T-helper 2 cell treated with Interferon-gamma antibody and Interleukin-4, amounts not matched to agents 5 μg/mL and 100 μg/mL, for 36 hours (primary cell): ENCODE measurements at regions not wholly inside any gene's neighbourhood (a gene's known extent, or its start where the extent isn't known, plus 50 kb on each side); places are given as distances from the start of the nearest gene placed in this dataset.

Experiments
- DNase-seq: peaks from one replicate; pipeline ENCODE4 v3.0.0; 2021; ENCODE audit warnings: low spot score
- H3K27ac Mint-ChIP-seq: one replicate; pipeline ENCODE4 v1.8.0; 2021; ENCODE audit warnings: mild to moderate bottlenecking, mixed read lengths
- H3K27me3 Mint-ChIP-seq: one replicate; pipeline ENCODE4 v1.8.0; 2021; ENCODE audit warnings: low read depth, mixed read lengths
- H3K36me3 Mint-ChIP-seq: one replicate; pipeline ENCODE4 v1.8.0; 2021; ENCODE audit warnings: low read depth, mixed read lengths
- H3K4me1 Mint-ChIP-seq: one replicate; pipeline ENCODE4 v1.8.0; 2021; ENCODE audit warnings: low read depth, mixed read lengths
- H3K4me3 Mint-ChIP-seq: one replicate; pipeline ENCODE4 v1.8.0; 2022; ENCODE audit warnings: mild to moderate bottlenecking, moderate library complexity, mixed read lengths
- H3K9me3 Mint-ChIP-seq: one replicate; pipeline ENCODE4 v1.8.0; 2021; ENCODE audit warnings: mixed read lengths

DNA sequence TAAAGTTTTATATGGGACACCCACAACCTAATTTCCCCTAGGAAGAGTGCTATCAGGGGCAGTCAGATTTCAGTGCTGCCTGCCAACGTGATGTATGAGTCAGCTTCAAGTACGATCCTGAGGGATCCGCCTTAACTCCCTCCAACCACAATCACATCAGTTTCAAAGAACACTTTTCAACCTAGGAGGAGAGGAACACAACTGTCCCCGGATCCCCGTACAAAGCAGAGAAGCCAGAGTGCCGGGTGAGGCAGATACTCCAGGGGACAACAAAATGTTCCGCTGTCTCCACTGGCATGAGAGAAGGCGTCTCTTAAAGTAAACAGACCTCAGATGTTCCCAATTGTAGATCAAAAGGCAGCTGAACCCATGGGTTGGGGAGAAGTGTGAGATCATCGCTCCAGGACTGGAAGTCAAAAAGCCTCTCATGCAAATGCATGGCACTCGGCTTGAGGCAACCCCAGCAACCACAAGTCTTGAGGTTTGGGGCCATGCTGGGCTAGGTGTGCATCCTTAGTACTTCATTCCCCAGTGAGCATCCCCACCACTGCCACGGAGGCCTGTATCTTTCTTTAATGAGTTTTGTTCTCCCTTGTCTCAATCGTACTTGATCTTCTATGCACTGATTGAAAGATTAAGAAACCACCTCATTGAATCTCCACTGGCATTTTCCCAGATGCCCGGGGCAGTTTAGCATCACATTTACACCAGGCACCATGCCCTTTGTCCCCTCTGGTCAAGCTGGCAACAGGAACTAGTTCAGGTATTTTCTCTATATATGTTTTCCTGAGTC, 91.0 kb upstream of the CCBE1 start:
- DNase-seq = no peak
- Mint-ChIP-seq H3K36me3 (no peaks in the 10 kb centered on the region), H3K4me1 (no peaks in the 10 kb centered on the region), H3K27me3 (peaks cover 8% of the 10 kb centered on the region), H3K4me3 (no peak overlapping the region), H3K27ac (no peak overlapping the region), H3K9me3 (no peaks in the 10 kb centered on the region)

GRCh38 chr18:59784694-59785093, 87.5 kb upstream of the CCBE1 start:
- H3K9me3 Mint-ChIP-seq = no peaks in the 10 kb centered on the region
- no peak overlapping the region for H3K27ac Mint-ChIP-seq
- H3K4me1 Mint-ChIP-seq = no peaks in the 10 kb centered on the region
- H3K27me3 Mint-ChIP-seq = peaks cover 12% of the 10 kb centered on the region
- no peak overlapping the region for H3K4me3 Mint-ChIP-seq
- H3K36me3 Mint-ChIP-seq = no peaks in the 10 kb centered on the region
- DNase-seq = no peak

DNA sequence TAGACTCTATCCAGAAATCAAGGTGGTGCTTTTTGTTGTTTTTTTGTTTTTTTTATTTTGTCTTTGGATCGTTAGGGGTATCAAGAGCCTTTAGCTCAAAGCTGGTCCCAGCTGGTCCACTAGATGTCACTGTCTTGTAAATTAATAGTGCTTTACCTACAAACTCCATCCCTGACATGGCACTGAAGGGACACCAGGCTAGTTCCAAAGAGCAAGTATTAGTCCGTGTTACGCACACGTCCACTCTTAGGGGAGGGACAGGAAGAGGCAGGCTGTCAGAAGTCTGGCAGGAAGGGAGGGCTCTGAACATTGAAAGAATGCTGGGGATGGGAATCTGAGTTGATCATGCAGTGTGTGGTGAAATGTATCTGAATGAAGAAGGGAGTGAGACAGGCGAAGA, 85.9 kb upstream of the CCBE1 start:
- H3K27ac Mint-ChIP-seq = no peak overlapping the region

DNA sequence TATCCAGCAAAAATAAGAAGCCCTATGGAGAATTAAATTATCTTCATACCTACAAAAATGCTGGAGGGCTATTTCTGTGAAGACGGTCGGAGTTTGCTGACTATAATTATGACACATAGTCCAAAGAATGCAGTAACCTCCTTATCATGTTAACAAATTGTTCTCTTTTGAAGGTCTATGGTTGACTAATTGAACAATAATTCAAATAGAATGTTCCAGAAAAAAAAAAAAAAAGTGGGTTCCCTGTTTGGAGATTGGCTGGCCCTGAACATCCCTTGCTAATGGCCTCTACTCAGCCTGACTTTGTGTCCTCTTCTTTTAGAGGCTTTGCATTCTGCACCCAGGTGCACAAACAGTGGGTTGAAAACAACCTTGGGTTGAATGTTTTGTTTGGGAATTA, 82.8 kb upstream of the CCBE1 start:
- H3K9me3 Mint-ChIP-seq = no peaks in the 10 kb centered on the region
- peaks cover 13% of the 10 kb centered on the region for H3K27me3 Mint-ChIP-seq
- no peak overlapping the region for H3K27ac Mint-ChIP-seq
- H3K36me3 Mint-ChIP-seq = no peaks in the 10 kb centered on the region
- no peak overlapping the region for H3K4me3 Mint-ChIP-seq
- H3K4me1 Mint-ChIP-seq = no peaks in the 10 kb centered on the region
- DNase-seq = no peak

More for the DNA sequence above, 85.9 kb upstream of the CCBE1 start:
- no peak for DNase-seq
- no peak overlapping the region for H3K4me3 Mint-ChIP-seq
- H3K9me3 Mint-ChIP-seq = no peaks in the 10 kb centered on the region
- H3K27me3 Mint-ChIP-seq = peaks cover 12% of the 10 kb centered on the region
- H3K36me3 Mint-ChIP-seq = no peaks in the 10 kb centered on the region
- no peaks in the 10 kb centered on the region for H3K4me1 Mint-ChIP-seq

GRCh38 chr18:59778434-59778833, 81.2 kb upstream of the CCBE1 start:
- H3K4me3 Mint-ChIP-seq = no peak overlapping the region
- DNase-seq = no peak
- peaks cover 13% of the 10 kb centered on the region for H3K27me3 Mint-ChIP-seq
- no peaks in the 10 kb centered on the region for H3K4me1 Mint-ChIP-seq
- H3K36me3 Mint-ChIP-seq = no peaks in the 10 kb centered on the region
- no peaks in the 10 kb centered on the region for H3K9me3 Mint-ChIP-seq
- H3K27ac Mint-ChIP-seq = no peak overlapping the region

- Mint-ChIP-seq H3K36me3 (no peaks in the 10 kb centered on the region), H3K27me3 (peaks cover 11% of the 10 kb centered on the region), H3K27ac (no peak overlapping the region), H3K4me1 (no peaks in the 10 kb centered on the region), H3K9me3 (no peaks in the 10 kb centered on the region), H3K4me3 (no peak overlapping the region)
- no peak for DNase-seq
These were observed 80.4 kb upstream of the CCBE1 start for GRCh38 chr18:59777636-59778035.

DNA sequence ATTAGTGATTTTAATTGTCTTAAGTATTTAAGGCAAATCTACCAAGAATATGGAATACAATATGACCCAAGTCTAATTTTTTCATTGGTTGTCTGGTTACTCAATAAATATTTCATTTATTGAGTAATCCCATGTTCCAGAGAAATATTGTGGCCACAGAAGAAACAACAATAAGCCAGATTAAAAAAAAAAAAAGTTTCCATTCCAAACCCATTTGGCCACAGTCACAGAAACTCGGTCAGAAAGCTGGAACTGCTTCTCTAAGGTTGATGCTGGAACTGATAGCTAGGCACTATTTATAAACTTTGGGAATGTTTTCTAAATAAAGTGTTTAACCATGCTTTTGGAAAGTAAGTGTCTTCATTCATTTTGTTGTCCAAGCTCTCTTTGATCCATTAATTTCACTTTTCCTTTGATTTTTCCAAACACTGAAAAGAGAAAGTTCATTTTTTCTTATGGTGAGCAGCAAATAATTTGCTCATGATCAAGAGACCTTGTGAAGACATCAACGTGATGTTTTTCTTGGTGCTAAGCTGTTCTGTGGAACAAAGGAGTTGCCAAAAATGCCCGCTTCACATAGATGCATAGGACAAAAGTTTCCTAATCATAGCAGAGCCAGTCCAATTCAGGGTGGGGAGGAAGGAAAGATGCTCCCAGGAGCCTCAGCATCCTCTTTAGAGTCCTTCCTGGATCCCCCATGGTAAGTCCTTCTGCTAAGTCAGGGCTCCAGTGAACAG, 72.1 kb upstream of the CCBE1 start:
- H3K27ac Mint-ChIP-seq = no peak overlapping the region
- H3K4me1 Mint-ChIP-seq = no peaks in the 10 kb centered on the region
- no peak for DNase-seq
- no peaks in the 10 kb centered on the region for H3K36me3 Mint-ChIP-seq
- peaks cover 3% of the 10 kb centered on the region for H3K27me3 Mint-ChIP-seq
- H3K4me3 Mint-ChIP-seq = no peak overlapping the region
- no peaks in the 10 kb centered on the region for H3K9me3 Mint-ChIP-seq

- H3K27me3 Mint-ChIP-seq = peaks cover 3% of the 10 kb centered on the region
- DNase-seq = no peak
- no peak overlapping the region for H3K27ac Mint-ChIP-seq
- no peaks in the 10 kb centered on the region for H3K4me1 Mint-ChIP-seq
- no peak overlapping the region for H3K4me3 Mint-ChIP-seq
- H3K9me3 Mint-ChIP-seq = no peaks in the 10 kb centered on the region
- no peaks in the 10 kb centered on the region for H3K36me3 Mint-ChIP-seq
These were observed 71.2 kb upstream of the CCBE1 start for GRCh38 chr18:59768409-59768808.

- Mint-ChIP-seq H3K27me3 (peaks cover under 1% of the 10 kb centered on the region), H3K4me3 (no peak overlapping the region), H3K27ac (no peak overlapping the region), H3K9me3 (no peaks in the 10 kb centered on the region), H3K4me1 (no peaks in the 10 kb centered on the region), H3K36me3 (no peaks in the 10 kb centered on the region)
- no peak for DNase-seq
These were observed 70.5 kb upstream of the CCBE1 start for GRCh38 chr18:59767732-59768131.

DNA sequence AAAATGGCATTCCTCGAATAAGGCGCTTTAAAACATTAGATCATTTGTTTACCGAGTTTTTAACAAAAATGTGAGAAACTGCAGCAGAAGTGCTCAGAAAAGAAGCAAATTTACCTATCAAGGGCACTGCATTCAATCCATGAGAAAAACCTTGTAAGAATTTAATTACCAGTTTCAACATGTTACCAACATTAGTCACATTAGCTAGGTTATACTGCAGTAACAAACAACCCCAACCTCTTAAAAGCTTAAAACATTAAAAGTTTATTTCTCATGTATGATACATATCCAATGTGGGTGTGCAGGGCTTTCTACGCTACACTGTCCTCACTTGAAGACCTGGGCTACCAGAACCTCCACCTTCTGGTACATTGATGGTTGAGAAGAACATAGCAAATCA, 68.1 kb upstream of the CCBE1 start:
- Mint-ChIP-seq H3K9me3 (no peaks in the 10 kb centered on the region), H3K27ac (no peak overlapping the region), H3K4me1 (no peaks in the 10 kb centered on the region), H3K36me3 (no peaks in the 10 kb centered on the region), H3K27me3 (peaks cover 3% of the 10 kb centered on the region), H3K4me3 (no peak overlapping the region)
- DNase-seq = no peak

DNA sequence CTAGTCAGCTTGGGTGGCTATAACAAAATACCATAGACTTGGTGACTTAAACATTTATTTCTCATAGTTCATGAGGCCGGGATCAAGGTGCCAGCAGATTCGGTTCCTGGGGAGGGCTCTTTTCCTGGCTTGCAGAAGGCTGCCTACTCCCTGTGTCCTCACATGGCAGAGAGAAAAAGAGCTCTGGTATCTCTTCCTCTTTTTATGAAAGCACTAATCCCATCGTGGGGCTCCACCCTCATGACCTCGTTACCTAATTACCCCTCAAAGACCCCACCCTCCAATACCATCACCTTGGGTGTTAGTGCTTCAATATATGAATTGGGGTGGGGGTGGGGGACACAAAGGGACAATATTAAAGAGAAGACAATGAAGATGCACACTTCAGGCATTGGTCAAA, 67.1 kb upstream of the CCBE1 start:
- H3K4me1 Mint-ChIP-seq = no peaks in the 10 kb centered on the region
- no peak overlapping the region for H3K4me3 Mint-ChIP-seq
- no peak for DNase-seq
- H3K36me3 Mint-ChIP-seq = no peaks in the 10 kb centered on the region
- no peaks in the 10 kb centered on the region for H3K9me3 Mint-ChIP-seq
- no peak overlapping the region for H3K27ac Mint-ChIP-seq
- peaks cover 3% of the 10 kb centered on the region for H3K27me3 Mint-ChIP-seq

- peaks cover 3% of the 10 kb centered on the region for H3K27me3 Mint-ChIP-seq
- no peaks in the 10 kb centered on the region for H3K4me1 Mint-ChIP-seq
- H3K9me3 Mint-ChIP-seq = no peaks in the 10 kb centered on the region
- no peak for DNase-seq
- no peaks in the 10 kb centered on the region for H3K36me3 Mint-ChIP-seq
- no peak overlapping the region for H3K4me3 Mint-ChIP-seq
- no peak overlapping the region for H3K27ac Mint-ChIP-seq
These were observed 66.4 kb upstream of the CCBE1 start for GRCh38 chr18:59763541-59764136.

DNA sequence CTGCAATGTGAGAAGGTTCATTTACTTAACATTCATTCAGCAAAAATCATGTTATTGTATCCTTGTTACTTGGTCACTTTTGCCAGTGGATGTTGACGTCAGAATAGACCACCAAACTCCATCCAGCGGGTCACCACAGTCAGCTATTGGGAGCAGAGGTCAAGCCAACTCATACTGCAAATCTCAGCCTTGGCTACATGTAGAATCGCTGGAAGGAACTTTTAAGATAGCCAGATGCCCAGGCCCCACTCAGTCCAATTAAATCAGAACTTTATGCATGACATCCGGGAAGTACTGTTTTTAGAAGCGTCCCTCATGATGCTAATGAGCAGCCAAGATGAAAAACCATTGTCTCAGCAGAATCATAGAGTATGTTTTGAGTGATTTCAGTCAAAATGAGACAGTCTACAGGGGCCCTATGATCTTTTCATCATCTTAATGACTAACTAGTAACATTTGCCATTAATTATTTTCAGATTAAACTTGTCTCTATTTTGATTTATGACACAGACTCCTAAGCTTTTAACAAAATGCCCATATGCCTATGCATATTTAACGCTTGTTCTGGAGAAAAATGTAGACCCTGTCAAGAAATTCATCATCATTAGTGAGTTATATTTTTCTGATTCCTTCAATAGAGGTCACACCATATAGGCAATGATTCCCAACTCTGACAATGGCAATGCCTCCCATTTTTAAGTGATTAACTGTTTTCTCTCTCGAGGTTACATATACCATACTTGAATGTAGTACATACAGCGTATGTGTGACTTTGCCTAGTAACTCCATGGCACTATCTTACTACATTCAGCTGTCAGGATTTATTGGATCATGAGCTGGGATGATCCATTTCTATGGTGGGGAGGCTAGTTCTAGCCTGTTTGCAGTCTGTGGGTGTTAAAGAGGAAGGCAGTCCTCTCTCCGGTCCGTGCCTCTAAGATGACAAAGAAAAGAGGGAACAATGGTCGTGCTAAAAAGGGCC, 63.7 kb upstream of the CCBE1 start:
- Mint-ChIP-seq H3K27ac (no peak overlapping the region), H3K4me3 (no peak overlapping the region), H3K4me1 (no peaks in the 10 kb centered on the region), H3K36me3 (no peaks in the 10 kb centered on the region), H3K9me3 (no peaks in the 10 kb centered on the region), H3K27me3 (peaks cover 3% of the 10 kb centered on the region)
- DNase-seq = no peak
